ENCODE measurements at regions not wholly inside any gene's neighbourhood (a gene's known extent, or its start where the extent isn't known, plus 50 kb on each side); places are given as distances from the start of the nearest gene placed in this dataset.

GRCh38 chr10:10205906-10206305 lies 811.8 kb upstream of the CELF2 start:
- intact Hi-C loops (cut with micrococcal nuclease), result no loop called here
- no peaks in the 10 kb centered on the region for H3K36me3 ChIP-seq (ENCODE audit: control insufficient read depth in 1 of 2, insufficient read depth in 2 of 2, low read length in 2 of 2)
- no peak overlapping the region for H3K9ac ChIP-seq (ENCODE audit: low read length)
- no peaks in the 10 kb centered on the region for H3K9me2 ChIP-seq (ENCODE audit: insufficient read depth)
- ATAC-seq (no peak), DNase-seq (ENCODE audit: low read depth, low spot score) (no peak)
- BruUV-seq (replicated peaks), result no TSS peak
- TF ChIP-seq JUND (IDR thresholded peaks at IDR 0.05), result no peak
- no peak overlapping the region for H3K4me3 ChIP-seq (replicated peaks in 1 of 2; ENCODE audit: low read depth in 1 of 2, low read length in 2 of 2)
- no peak overlapping the region for H3K4me2 ChIP-seq (ENCODE audit: low read length)
- peaks cover 3 to 21% of the 10 kb centered on the region in 2 experiments; a peak in 2 of 4 replicates for H3K9me3 ChIP-seq (ENCODE audit: control insufficient read depth in 1 of 2, insufficient read depth in 1 of 2, low read depth in 1 of 2, low read length in 2 of 2)
- RAD21 ChIA-PET (ENCODE audit: low non-redundant PET in 1 of 2, low total read pairs in 2 of 2, uncharacterized antibody in 2 of 2, unreplicated experiment in 2 of 2), result no interaction called here
- POLR2A ChIA-PET, result no interaction called here
- no peak overlapping the region for H3K27ac ChIP-seq (ENCODE audit: low read depth, low read length)
- H3K27me3 ChIP-seq (ENCODE audit: insufficient read depth, low read length), result no peaks in the 10 kb centered on the region
- H4K20me1 ChIP-seq (ENCODE audit: insufficient read depth), result no peaks in the 10 kb centered on the region
- no peaks in the 10 kb centered on the region for H3K79me2 ChIP-seq (ENCODE audit: insufficient read depth, low read length)
- CTCF ChIA-PET, result no interaction called here
- H2AFZ ChIP-seq (ENCODE audit: low read depth, low read length, poor library complexity, severe bottlenecking), result no peak overlapping the region
- no peaks in the 10 kb centered on the region for H3K4me1 ChIP-seq (ENCODE audit: control insufficient read depth in 1 of 2, insufficient read depth in 2 of 2, low read length in 2 of 2)

GRCh38 chr10:10207538-10207937 lies 810.1 kb upstream of the CELF2 start:
- Histone ChIP-seq H3K27ac (ENCODE audit: low read depth, low read length) (no peak overlapping the region), H3K4me1 (ENCODE audit: control insufficient read depth in 1 of 2, insufficient read depth in 2 of 2, low read length in 2 of 2) (no peaks in the 10 kb centered on the region), H3K9me2 (ENCODE audit: insufficient read depth) (no peaks in the 10 kb centered on the region), H3K9ac (ENCODE audit: low read length) (no peak overlapping the region), H3K27me3 (ENCODE audit: insufficient read depth, low read length) (no peaks in the 10 kb centered on the region), H4K20me1 (ENCODE audit: insufficient read depth) (no peaks in the 10 kb centered on the region), H3K79me2 (ENCODE audit: insufficient read depth, low read length) (no peaks in the 10 kb centered on the region), H3K4me3 (replicated peaks in 1 of 2; ENCODE audit: low read depth in 1 of 2, low read length in 2 of 2) (no peak overlapping the region), H3K4me2 (ENCODE audit: low read length) (no peak overlapping the region), H3K9me3 (ENCODE audit: control insufficient read depth in 1 of 2, insufficient read depth in 1 of 2, low read depth in 1 of 2, low read length in 2 of 2) (peaks cover 9 to 21% of the 10 kb centered on the region in 2 experiments; a peak in 2 of 4 replicates), H2AFZ (ENCODE audit: low read depth, low read length, poor library complexity, severe bottlenecking) (no peak overlapping the region), H3K36me3 (ENCODE audit: control insufficient read depth in 1 of 2, insufficient read depth in 2 of 2, low read length in 2 of 2) (no peaks in the 10 kb centered on the region)
- no peak for DNase-seq (ENCODE audit: low read depth, low spot score)
- ChIA-PET CTCF (no interaction called here), RAD21 (ENCODE audit: low non-redundant PET in 1 of 2, low total read pairs in 2 of 2, uncharacterized antibody in 2 of 2, unreplicated experiment in 2 of 2) (no interaction called here), POLR2A (no interaction called here)
- no peak for TF ChIP-seq ELF1 (IDR thresholded peaks at IDR 0.05; ENCODE audit: borderline replicate concordance, low read depth)
- no peak for TF ChIP-seq RAD21 (IDR thresholded peaks at IDR 0.05; ENCODE audit: low read depth)
- no peak for TF ChIP-seq CTCF (IDR thresholded peaks at IDR 0.05 in 2 of 3, conservative IDR thresholded peaks at IDR 0.05 in 1 of 3; ENCODE audit: borderline replicate concordance in 1 of 3, insufficient read depth in 1 of 3, low read depth in 2 of 3, low read length in 2 of 3)
- no peak for TF ChIP-seq TCF7L2 (IDR thresholded peaks at IDR 0.05; ENCODE audit: borderline replicate concordance, extremely low read depth, insufficient read depth, insufficient read length)
- no peak for TF ChIP-seq MAX (IDR thresholded peaks at IDR 0.05)
- no peak for TF ChIP-seq POLR2AphosphoS5 (IDR thresholded peaks at IDR 0.05; ENCODE audit: low read depth, low read length)
- no peak for TF ChIP-seq SIN3A (IDR thresholded peaks at IDR 0.05; ENCODE audit: low read depth)
- no peak for TF ChIP-seq FOSL1 (IDR thresholded peaks at IDR 0.05; ENCODE audit: low read depth)
- ATAC-seq, result no peak
- intact Hi-C loops (cut with micrococcal nuclease), result no loop called here
- BruUV-seq (replicated peaks), result no TSS peak

Data from HCT116 (cell line).